Loucy (cell line): ENCODE measurements at regions not wholly inside any gene's neighbourhood (a gene's known extent, or its start where the extent isn't known, plus 50 kb on each side); places are given as distances from the start of the nearest gene placed in this dataset.

Source experiments
- H2AFZ ChIP-seq: fragments of 200-600 bp; sonication (generic); 2 replicates; pipeline ENCODE4 v1.6.0; 2016; ENCODE audit warnings: antibody characterized with exemption, mild to moderate bottlenecking, low read length, moderate library complexity
- H3F3A ChIP-seq: fragments of 200-600 bp; 2 replicates; pipeline ENCODE4 v1.6.0; 2016; ENCODE audit warnings: antibody characterized with exemption, low read depth, mild to moderate bottlenecking
- H3K27me3 ChIP-seq: fragments of 200-600 bp; sonication (generic); 2 replicates; pipeline ENCODE4 v1.6.1; 2014; ENCODE audit warnings: low read length, mild to moderate bottlenecking; ENCODE audit not compliant: insufficient read depth, poor library complexity, severe bottlenecking
- H3K36me3 ChIP-seq: fragments of 200-600 bp; sonication (generic); 2 replicates; pipeline ENCODE4 v1.6.1; 2016; ENCODE audit warnings: low read length; ENCODE audit not compliant: insufficient read depth
- H3K4me1 ChIP-seq: fragments of 200-600 bp; sonication (generic); 2 replicates; pipeline ENCODE4 v1.5.1; 2014; ENCODE audit warnings: low read length, mild to moderate bottlenecking; ENCODE audit not compliant: insufficient read depth, poor library complexity, severe bottlenecking
- H3K4me2 ChIP-seq: fragments of 200-600 bp; sonication (generic); 2 replicates; pipeline ENCODE4 v1.6.0; 2014; ENCODE audit warnings: antibody characterized with exemption, low read length, low read depth, mild to moderate bottlenecking; ENCODE audit not compliant: poor library complexity, severe bottlenecking
- H3K4me3 ChIP-seq: fragments of 200-600 bp; sonication (generic); 2 replicates; pipeline ENCODE4 v1.5.1; 2014; ENCODE audit warnings: low read length, mild to moderate bottlenecking, mixed read lengths; ENCODE audit not compliant: poor library complexity, severe bottlenecking
- H3K79me2 ChIP-seq: fragments of 200-600 bp; sonication (generic); 2 replicates; pipeline ENCODE4 v1.6.1; 2014; ENCODE audit warnings: low read length; ENCODE audit not compliant: insufficient read depth
- H3K9ac ChIP-seq: fragments of 200-600 bp; sonication (generic); 2 replicates; pipeline ENCODE4 v1.6.0; 2014; ENCODE audit warnings: mild to moderate bottlenecking, low read depth, low read length, moderate library complexity; ENCODE audit not compliant: poor library complexity, severe bottlenecking
- H3K9me2 ChIP-seq: fragments of 200-600 bp; sonication (generic); replicated peaks from 2 replicates; pipeline ENCODE4 v1.6.1; 2016; ENCODE audit warnings: low read depth, low read length, mixed read lengths
- H3K9me3 ChIP-seq: fragments of 200-600 bp; sonication (generic); 2 replicates; pipeline ENCODE4 v1.6.1; 2014; ENCODE audit warnings: mild to moderate bottlenecking, antibody characterized with exemption, low read length, low read depth; ENCODE audit not compliant: insufficient read depth
- H4K20me1 ChIP-seq: fragments of 200-600 bp; sonication (generic); 2 replicates; pipeline ENCODE4 v1.6.0; 2014; ENCODE audit warnings: antibody characterized with exemption, low read length, mild to moderate bottlenecking; ENCODE audit not compliant: insufficient read depth, poor library complexity, severe bottlenecking
- EZH2phosphoT487 ChIP-seq: fragments of 200-600 bp; IDR thresholded peaks from 2 replicates; pipeline ENCODE4 v1.6.1; 2018; ENCODE audit warnings: antibody characterized with exemption, mild to moderate bottlenecking, moderate library complexity, borderline replicate concordance
- TF ChIP-seq, protein P1 (sequence below): fragments of 200-600 bp; sonication (generic); conservative IDR thresholded peaks from 2 replicates; pipeline ENCODE4 v1.5.1; 2014; ENCODE audit warnings: mild to moderate bottlenecking, antibody characterized with exemption, low read length

GRCh38 chr13:73593199-73593765 is 534.5 kb downstream of the KLF5 start:
- no peak overlapping the region for H2AFZ ChIP-seq
- H4K20me1 ChIP-seq, result no peaks in the 10 kb centered on the region
- H3K4me3 ChIP-seq, result no peak overlapping the region
- TF ChIP-seq, protein P1, sequence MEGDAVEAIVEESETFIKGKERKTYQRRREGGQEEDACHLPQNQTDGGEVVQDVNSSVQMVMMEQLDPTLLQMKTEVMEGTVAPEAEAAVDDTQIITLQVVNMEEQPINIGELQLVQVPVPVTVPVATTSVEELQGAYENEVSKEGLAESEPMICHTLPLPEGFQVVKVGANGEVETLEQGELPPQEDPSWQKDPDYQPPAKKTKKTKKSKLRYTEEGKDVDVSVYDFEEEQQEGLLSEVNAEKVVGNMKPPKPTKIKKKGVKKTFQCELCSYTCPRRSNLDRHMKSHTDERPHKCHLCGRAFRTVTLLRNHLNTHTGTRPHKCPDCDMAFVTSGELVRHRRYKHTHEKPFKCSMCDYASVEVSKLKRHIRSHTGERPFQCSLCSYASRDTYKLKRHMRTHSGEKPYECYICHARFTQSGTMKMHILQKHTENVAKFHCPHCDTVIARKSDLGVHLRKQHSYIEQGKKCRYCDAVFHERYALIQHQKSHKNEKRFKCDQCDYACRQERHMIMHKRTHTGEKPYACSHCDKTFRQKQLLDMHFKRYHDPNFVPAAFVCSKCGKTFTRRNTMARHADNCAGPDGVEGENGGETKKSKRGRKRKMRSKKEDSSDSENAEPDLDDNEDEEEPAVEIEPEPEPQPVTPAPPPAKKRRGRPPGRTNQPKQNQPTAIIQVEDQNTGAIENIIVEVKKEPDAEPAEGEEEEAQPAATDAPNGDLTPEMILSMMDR, result no peak
- TF ChIP-seq EZH2phosphoT487, result no peak
- H3K9ac ChIP-seq, result no peak overlapping the region
- no peaks in the 10 kb centered on the region for H3K79me2 ChIP-seq
- H3K4me1 ChIP-seq, result no peaks in the 10 kb centered on the region
- H3K9me2 ChIP-seq, result no peaks in the 10 kb centered on the region
- H3K4me2 ChIP-seq, result no peak overlapping the region
- H3K9me3 ChIP-seq, result no peaks in the 10 kb centered on the region
- H3F3A ChIP-seq, result no peaks in the 10 kb centered on the region
- no peaks in the 10 kb centered on the region for H3K27me3 ChIP-seq
- no peaks in the 10 kb centered on the region for H3K36me3 ChIP-seq

DNA sequence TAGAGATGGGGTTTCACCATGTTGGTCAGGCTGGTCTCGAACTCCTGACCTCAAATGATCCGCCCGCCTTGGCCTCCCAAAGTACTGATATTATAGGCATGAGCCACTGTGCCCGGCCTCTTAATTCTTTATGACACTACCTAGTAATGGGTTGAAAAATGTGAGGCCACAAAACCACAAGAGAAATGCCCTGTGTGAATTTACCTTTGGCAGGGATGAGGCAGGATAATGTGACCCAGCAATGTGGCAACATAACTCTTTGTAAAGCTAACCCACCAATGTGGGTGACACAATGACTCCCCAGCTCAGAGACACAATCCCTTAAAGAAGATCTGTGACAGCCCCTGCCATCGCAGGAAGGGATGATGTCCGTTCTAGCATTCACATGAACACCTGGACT is 533.1 kb downstream of the KLF5 start:
- Histone ChIP-seq H3K79me2 (no peaks in the 10 kb centered on the region), H3K27me3 (no peaks in the 10 kb centered on the region), H3K36me3 (no peaks in the 10 kb centered on the region), H3K9me3 (no peaks in the 10 kb centered on the region), H3F3A (no peaks in the 10 kb centered on the region), H2AFZ (no peak overlapping the region), H3K9ac (no peak overlapping the region), H3K4me3 (no peak overlapping the region), H3K4me1 (no peaks in the 10 kb centered on the region), H3K9me2 (no peaks in the 10 kb centered on the region), H4K20me1 (no peaks in the 10 kb centered on the region), H3K4me2 (no peak overlapping the region)
- TF ChIP-seq, protein P1, result no peak
- no peak for TF ChIP-seq EZH2phosphoT487

GRCh38 chr13:73590795-73591194 is 532.0 kb downstream of the KLF5 start:
- Histone ChIP-seq H3K9me2 (no peaks in the 10 kb centered on the region), H3K4me2 (no peak overlapping the region), H3K9me3 (no peaks in the 10 kb centered on the region), H2AFZ (no peak overlapping the region), H3K4me3 (no peak overlapping the region), H4K20me1 (no peaks in the 10 kb centered on the region), H3K36me3 (no peaks in the 10 kb centered on the region), H3K9ac (no peak overlapping the region), H3F3A (no peaks in the 10 kb centered on the region), H3K79me2 (no peaks in the 10 kb centered on the region), H3K27me3 (no peaks in the 10 kb centered on the region), H3K4me1 (no peaks in the 10 kb centered on the region)
- TF ChIP-seq, protein P1, result no peak
- TF ChIP-seq EZH2phosphoT487, result no peak
